ENCODE measurements at regions not wholly inside any gene's neighbourhood (a gene's known extent, or its start where the extent isn't known, plus 50 kb on each side); places are given as distances from the start of the nearest gene placed in this dataset.

- no peak for DNase-seq
These were observed 2015.8 kb downstream of the NCAM2 start for GRCh38 chr21:23014021-23014420.

GRCh38 chr21:23016617-23017016, 2018.4 kb downstream of the NCAM2 start:
- Histone ChIP-seq H3K27me3 (no peaks in the 10 kb centered on the region), H3K4me1 (no peaks in the 10 kb centered on the region), H3K36me3 (no peaks in the 10 kb centered on the region), H3K9me3 (peaks cover 0 to 4% (median 0%) of the 10 kb centered on the region in 4 donors), H3K27ac (no peak overlapping the region), H3K4me3 (no peak overlapping the region)
- TF ChIP-seq, protein P1, sequence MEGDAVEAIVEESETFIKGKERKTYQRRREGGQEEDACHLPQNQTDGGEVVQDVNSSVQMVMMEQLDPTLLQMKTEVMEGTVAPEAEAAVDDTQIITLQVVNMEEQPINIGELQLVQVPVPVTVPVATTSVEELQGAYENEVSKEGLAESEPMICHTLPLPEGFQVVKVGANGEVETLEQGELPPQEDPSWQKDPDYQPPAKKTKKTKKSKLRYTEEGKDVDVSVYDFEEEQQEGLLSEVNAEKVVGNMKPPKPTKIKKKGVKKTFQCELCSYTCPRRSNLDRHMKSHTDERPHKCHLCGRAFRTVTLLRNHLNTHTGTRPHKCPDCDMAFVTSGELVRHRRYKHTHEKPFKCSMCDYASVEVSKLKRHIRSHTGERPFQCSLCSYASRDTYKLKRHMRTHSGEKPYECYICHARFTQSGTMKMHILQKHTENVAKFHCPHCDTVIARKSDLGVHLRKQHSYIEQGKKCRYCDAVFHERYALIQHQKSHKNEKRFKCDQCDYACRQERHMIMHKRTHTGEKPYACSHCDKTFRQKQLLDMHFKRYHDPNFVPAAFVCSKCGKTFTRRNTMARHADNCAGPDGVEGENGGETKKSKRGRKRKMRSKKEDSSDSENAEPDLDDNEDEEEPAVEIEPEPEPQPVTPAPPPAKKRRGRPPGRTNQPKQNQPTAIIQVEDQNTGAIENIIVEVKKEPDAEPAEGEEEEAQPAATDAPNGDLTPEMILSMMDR (IDR thresholded peaks at IDR 0.05), result no peak
- TF ChIP-seq POLR2AphosphoS5 (IDR thresholded peaks at IDR 0.05) (no peak), POLR2A (IDR thresholded peaks at IDR 0.05) (no peak), EP300 (IDR thresholded peaks at IDR 0.05) (no peak)
- 51 to 62% methylated on average over 4 of the region's 4 CpGs for WGBS, 2 donors
- ATAC-seq (ENCODE audit: low FRiP score in 2 of 2) (no peak), DNase-seq (no peak)

More at GRCh38 chr21:23014021-23014420, 2015.8 kb downstream of the NCAM2 start:
- Histone ChIP-seq H3K27ac (no peak overlapping the region), H3K9me3 (no peaks in the 10 kb centered on the region), H3K4me1 (no peaks in the 10 kb centered on the region), H3K4me3 (no peak overlapping the region), H3K27me3 (no peaks in the 10 kb centered on the region), H3K36me3 (no peaks in the 10 kb centered on the region)
- WGBS, 2 donors, result 26 to 37% methylated on average over 4 of the region's 4 CpGs
- no peak for ATAC-seq (ENCODE audit: low FRiP score in 2 of 2)
- no peak for TF ChIP-seq EP300 (IDR thresholded peaks at IDR 0.05)
- no peak for TF ChIP-seq POLR2AphosphoS5 (IDR thresholded peaks at IDR 0.05)
- TF ChIP-seq POLR2A (IDR thresholded peaks at IDR 0.05), result no peak
- TF ChIP-seq, protein P1 (IDR thresholded peaks at IDR 0.05), result no peak

DNA sequence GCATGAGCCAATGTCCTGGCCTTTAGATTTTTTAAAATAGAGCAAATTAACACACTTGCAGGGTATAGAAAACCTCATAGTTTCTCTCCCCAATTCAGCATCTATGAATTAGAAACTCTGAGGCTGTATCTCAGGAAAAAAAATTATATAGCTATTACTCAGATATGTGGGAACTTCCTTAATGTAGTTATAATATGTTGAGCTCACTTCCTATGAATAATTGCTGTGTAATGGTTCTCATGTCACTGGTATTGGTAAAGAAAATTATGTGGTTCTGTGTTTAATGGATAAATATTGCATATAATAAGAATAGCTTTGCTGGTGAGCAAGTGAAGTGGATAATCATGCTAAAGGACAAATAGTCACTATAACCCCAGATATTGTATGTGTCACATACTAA, 2019.8 kb downstream of the NCAM2 start:
- no peak for DNase-seq
- H3K4me1 ChIP-seq, result no peaks in the 10 kb centered on the region
- TF ChIP-seq, protein P1 (IDR thresholded peaks at IDR 0.05), result no peak
- TF ChIP-seq EP300 (IDR thresholded peaks at IDR 0.05), result no peak
- TF ChIP-seq POLR2A (IDR thresholded peaks at IDR 0.05), result no peak
- H3K27me3 ChIP-seq, result no peaks in the 10 kb centered on the region
- H3K36me3 ChIP-seq, result no peaks in the 10 kb centered on the region
- no peak for ATAC-seq (ENCODE audit: low FRiP score in 2 of 2)
- no peak overlapping the region for H3K4me3 ChIP-seq
- H3K9me3 ChIP-seq, result peaks cover 0 to 5% (median 0%) of the 10 kb centered on the region in 4 donors
- no peak overlapping the region for H3K27ac ChIP-seq

DNA sequence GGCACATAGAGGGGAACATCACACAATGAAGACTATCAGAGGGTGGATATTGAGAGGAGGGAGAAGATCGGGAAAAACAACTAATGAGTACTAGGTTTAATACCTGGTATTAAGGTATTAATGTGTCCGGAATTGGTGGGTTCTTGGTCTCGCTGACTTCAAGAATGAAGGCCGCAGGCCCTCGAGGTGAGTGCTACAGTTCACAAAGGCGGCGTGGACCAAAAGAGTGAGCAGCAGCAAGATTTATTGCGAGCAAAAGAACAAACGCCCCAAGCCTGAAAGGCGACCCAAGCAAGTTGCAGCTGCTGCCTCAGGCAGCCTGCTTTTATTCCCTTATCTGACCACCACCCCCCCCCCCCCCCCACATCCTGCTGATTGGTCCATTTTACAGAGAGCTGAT, 2022.8 kb downstream of the NCAM2 start:
- ATAC-seq (ENCODE audit: low FRiP score in 2 of 2) (no peak), DNase-seq (no peak)
- Histone ChIP-seq H3K9me3 (peaks cover 0 to 5% (median 0%) of the 10 kb centered on the region in 4 donors), H3K36me3 (no peaks in the 10 kb centered on the region), H3K4me1 (no peaks in the 10 kb centered on the region), H3K27me3 (no peaks in the 10 kb centered on the region), H3K4me3 (no peak overlapping the region), H3K27ac (no peak overlapping the region)
- WGBS, 2 donors, result 89 to 94% methylated on average over 10 of the region's 10 CpGs
- no peak for TF ChIP-seq EP300 (IDR thresholded peaks at IDR 0.05)
- TF ChIP-seq POLR2A (IDR thresholded peaks at IDR 0.05), result no peak
- TF ChIP-seq, protein P1 (IDR thresholded peaks at IDR 0.05), result no peak
- no peak for TF ChIP-seq POLR2AphosphoS5 (IDR thresholded peaks at IDR 0.05)

- TF ChIP-seq EP300 (IDR thresholded peaks at IDR 0.05) (no peak), POLR2AphosphoS5 (IDR thresholded peaks at IDR 0.05) (no peak), POLR2A (IDR thresholded peaks at IDR 0.05) (no peak)
- TF ChIP-seq, protein P1 (IDR thresholded peaks at IDR 0.05), result no peak
- no peak overlapping the region for H3K27ac ChIP-seq
- no peaks in the 10 kb centered on the region for H3K4me1 ChIP-seq
- no peaks in the 10 kb centered on the region for H3K27me3 ChIP-seq
- ATAC-seq (ENCODE audit: low FRiP score in 2 of 2) (no peak), DNase-seq (peak in 1 of 2 donors; percentile 69)
- H3K36me3 ChIP-seq, result no peaks in the 10 kb centered on the region
- H3K9me3 ChIP-seq, result peaks cover 0 to 5% (median 0%) of the 10 kb centered on the region in 4 donors
- H3K4me3 ChIP-seq, result no peak overlapping the region
- 95 to 97% methylated on average over 10 to 37 of the region's 37 CpGs for WGBS, 2 donors
These were observed 2023.3 kb downstream of the NCAM2 start for GRCh38 chr21:23021481-23021880.

Measured in upper lobe of left lung (tissue), 6 donors.